ENCODE measurements at regions not wholly inside any gene's neighbourhood (a gene's known extent, or its start where the extent isn't known, plus 50 kb on each side); places are given as distances from the start of the nearest gene placed in this dataset.

- Histone ChIP-seq H3K4me3 (no peak overlapping the region), H3K27ac (no peak overlapping the region), H3K27me3 (ENCODE audit: insufficient read depth in 3 of 3, low read length in 2 of 3) (peaks cover 0 to 2% (median 0%) of the 10 kb centered on the region in 3 donors), H3K36me3 (ENCODE audit: insufficient read depth in 1 of 2, low read depth in 1 of 2) (no peaks in the 10 kb centered on the region), H3K9me3 (no peaks in the 10 kb centered on the region), H3K4me1 (no peaks in the 10 kb centered on the region)
- no peak for TF ChIP-seq CTCF (IDR thresholded peaks at IDR 0.05)
- ATAC-seq (peak in 3 of 4 donors; percentile 32 to 66 (median 66)), DNase-seq (peak in 1 of 2 donors; percentile 42)
- intact Hi-C loops (cut with DNase I) = no loop called here
- WGBS, 3 donors = 44 to 58% (median 54%) methylated on average over 4 of the region's 4 CpGs
These were observed 150.9 kb downstream of the EMP1 start for GRCh38 chr12:13347241-13348043.

DNA sequence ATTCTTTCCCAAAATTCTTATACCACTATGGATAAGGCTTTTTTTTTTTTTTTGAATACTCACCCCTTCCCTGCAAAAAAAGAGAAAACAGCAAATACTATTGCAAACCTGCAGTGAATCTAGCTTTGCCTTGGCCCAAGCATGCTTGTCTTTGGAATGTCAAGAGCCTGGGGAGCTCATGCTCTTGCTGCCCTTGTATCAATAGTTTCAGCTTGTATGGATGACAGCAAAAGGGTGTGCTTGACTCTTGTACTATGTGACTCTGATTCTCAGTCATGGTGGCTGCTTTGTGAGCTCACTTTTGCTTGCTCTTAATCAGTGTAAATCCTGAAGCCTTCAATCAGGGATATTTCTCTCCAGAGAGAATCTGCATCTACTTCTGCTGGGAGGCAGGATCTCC lies 149.2 kb downstream of the EMP1 start:
- Histone ChIP-seq H3K9me3 (no peaks in the 10 kb centered on the region), H3K27ac (no peak overlapping the region), H3K4me1 (no peaks in the 10 kb centered on the region), H3K36me3 (ENCODE audit: insufficient read depth in 1 of 2, low read depth in 1 of 2) (no peaks in the 10 kb centered on the region), H3K27me3 (ENCODE audit: insufficient read depth in 3 of 3, low read length in 2 of 3) (peaks cover 0 to 3% (median 0%) of the 10 kb centered on the region in 3 donors), H3K4me3 (no peak overlapping the region)
- intact Hi-C loops (cut with DNase I) = no loop called here
- ATAC-seq (no peak), DNase-seq (no peak)
- no peak for TF ChIP-seq CTCF (IDR thresholded peaks at IDR 0.05)

- WGBS, 3 donors = 65 to 79% (median 69%) methylated on average over 2 of the region's 2 CpGs
- ATAC-seq = no peak
- intact Hi-C loops (cut with DNase I) = no loop called here
These were observed 146.8 kb downstream of the EMP1 start for GRCh38 chr12:13343375-13343774.

DNA sequence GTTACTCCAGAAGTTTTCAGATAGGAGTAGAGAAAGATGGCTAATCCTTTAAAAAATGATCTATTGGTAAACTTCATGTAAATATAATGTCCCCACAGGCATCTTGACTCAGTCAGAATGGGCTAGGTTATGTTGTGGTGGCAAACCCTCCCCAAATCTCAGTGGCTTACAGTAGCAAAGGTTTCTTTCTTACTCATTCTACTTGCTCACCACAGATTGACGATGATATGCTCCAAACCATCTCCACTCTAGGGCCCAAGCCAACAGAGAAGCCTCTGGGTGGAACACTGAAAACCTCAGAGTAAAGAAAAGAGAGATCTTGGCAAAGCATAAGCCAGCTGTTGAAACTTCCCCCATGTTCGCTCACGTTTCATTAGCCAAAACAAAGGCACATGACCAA lies 146.4 kb downstream of the EMP1 start:
- TF ChIP-seq CTCF (IDR thresholded peaks at IDR 0.05) = no peak
- Histone ChIP-seq H3K4me1 (no peaks in the 10 kb centered on the region), H3K4me3 (no peak overlapping the region), H3K27me3 (ENCODE audit: insufficient read depth in 3 of 3, low read length in 2 of 3) (peaks cover 0 to 3% (median 0%) of the 10 kb centered on the region in 3 donors), H3K27ac (no peak overlapping the region), H3K36me3 (ENCODE audit: insufficient read depth in 1 of 2, low read depth in 1 of 2) (no peaks in the 10 kb centered on the region), H3K9me3 (no peaks in the 10 kb centered on the region)
- intact Hi-C loops (cut with DNase I) = no loop called here
- DNase-seq (no peak), ATAC-seq (no peak)
- WGBS, 3 donors = 40 to 47% (median 44%) methylated on average over 3 of the region's 3 CpGs

More at GRCh38 chr12:13343375-13343774, 146.8 kb downstream of the EMP1 start:
- Histone ChIP-seq H3K4me3 (no peak overlapping the region), H3K27me3 (ENCODE audit: insufficient read depth in 3 of 3, low read length in 2 of 3) (peaks cover 0 to 3% (median 0%) of the 10 kb centered on the region in 3 donors), H3K4me1 (no peaks in the 10 kb centered on the region), H3K27ac (no peak overlapping the region), H3K36me3 (ENCODE audit: insufficient read depth in 1 of 2, low read depth in 1 of 2) (no peaks in the 10 kb centered on the region), H3K9me3 (no peaks in the 10 kb centered on the region)
- TF ChIP-seq CTCF (IDR thresholded peaks at IDR 0.05) = no peak
- DNase-seq = no peak

- Histone ChIP-seq H3K4me3 (no peak overlapping the region), H3K9me3 (no peaks in the 10 kb centered on the region), H3K27me3 (ENCODE audit: insufficient read depth in 3 of 3, low read length in 2 of 3) (peaks cover 0 to 3% (median 0%) of the 10 kb centered on the region in 3 donors), H3K27ac (no peak overlapping the region), H3K36me3 (ENCODE audit: insufficient read depth in 1 of 2, low read depth in 1 of 2) (no peaks in the 10 kb centered on the region), H3K4me1 (no peaks in the 10 kb centered on the region)
- no peak for TF ChIP-seq CTCF (IDR thresholded peaks at IDR 0.05)
- DNase-seq (no peak), ATAC-seq (no peak)
- intact Hi-C loops (cut with DNase I) = no loop called here
- 35 to 55% (median 41%) methylated on average over 1 of the region's 1 CpG for WGBS, 3 donors
These were observed 143.6 kb downstream of the EMP1 start for GRCh38 chr12:13340149-13340548.
